HepG2 (cell line): ENCODE measurements at regions not wholly inside any gene's neighbourhood (a gene's known extent, or its start where the extent isn't known, plus 50 kb on each side); places are given as distances from the start of the nearest gene placed in this dataset.

Experiments used
- ATAC-seq: fragments of 200-7000 bp; cut with Tn5 transposase; 3 replicates; pipeline ENCODE4 v1.9.1; 2020; ENCODE audit warnings: mild to moderate bottlenecking, moderate library complexity
- BruUV-seq: library from RNA; stranded (reverse); fragments of 400-500 nt; replicated peaks from 2 replicates; lab custom pipeline; 2021; lab: Mats Ljungman, UMichigan
- CTCF ChIA-PET: fragments of 300-600 bp; formaldehyde crosslinking; extraction: SDS; loops from one replicate; lab custom pipeline; 2021; ENCODE audit warnings: low total read pairs, inconsistent platforms, low intra/inter-chr PET ratio; lab: Yijun Ruan, JAX
- POLR2A ChIA-PET: fragments of 350-600 bp; sonication (Branson Sonifier 250); formaldehyde crosslinking; loops from one replicate; lab custom pipeline; 2020; ENCODE audit warnings: antibody characterized with exemption, inconsistent platforms; lab: Yijun Ruan, JAX
- DNase-seq: peaks from one replicate; pipeline ENCODE4 v3.0.0-alpha.2; 2015; ENCODE audit warnings: low spot score
- FAIRE-seq: peaks from 3 replicates; lab custom pipeline; 2011; peaks lifted over from hg19 to GRCh38; lab: Jason Lieb, UNC
- H2AFZ ChIP-seq: one replicate; pipeline ENCODE4 v1.6.1; 2011; ENCODE audit warnings: low read length, inconsistent platforms
- H3K27ac ChIP-seq: fragments of 300-600 bp; 3 replicates; pipeline ENCODE4 v1.8.0; 2011; ENCODE audit warnings: mixed run types, mild to moderate bottlenecking, mixed read lengths, low read length, inconsistent platforms; ENCODE audit not compliant: insufficient read depth; ENCODE audit errors: extremely low read length
- H3K27me3 ChIP-seq, 2 experiments: fragments of 200-600 bp in 1 of 2; 2 replicates in 1 of 2; 3 replicates in 1 of 2; pipeline versions ENCODE4 v1.6.0 to v1.8.0; 2011; ENCODE audit warnings: low read length in 2 of 2, mild to moderate bottlenecking in 2 of 2, moderate library complexity in 2 of 2, inconsistent platforms in 1 of 2; ENCODE audit not compliant: insufficient read depth in 2 of 2, control insufficient read depth in 1 of 2
- H3K36me3 ChIP-seq, 2 experiments: fragments of 200-600 bp in 1 of 2; replicated peaks in 1 of 2; 2 replicates in 1 of 2; 3 replicates in 1 of 2; pipeline versions ENCODE4 v1.5.1 to v1.8.0; 2011; ENCODE audit warnings: low read length in 2 of 2, inconsistent platforms in 1 of 2; ENCODE audit not compliant: insufficient read depth in 2 of 2, control insufficient read depth in 1 of 2
- H3K4me1 ChIP-seq: 2 replicates; pipeline ENCODE4 v1.5.1; 2012; ENCODE audit warnings: low read length, inconsistent platforms; ENCODE audit not compliant: insufficient read depth
- H3K4me2 ChIP-seq: 2 replicates; pipeline ENCODE4 v1.6.0; 2011; ENCODE audit warnings: low read depth, low read length, inconsistent platforms
- H3K4me3 ChIP-seq, 3 experiments: fragments of 200-600 bp in 1 of 3; sonication (generic), shearing (Covaris generic) in 1 of 3; replicated peaks in 1 of 3; 2 replicates each; pipeline ENCODE4 v1.5.1; 2011 to 2016; ENCODE audit warnings: low read length in 3 of 3, inconsistent platforms in 2 of 3, low read depth in 2 of 3, mild to moderate bottlenecking in 2 of 3, control low read depth in 1 of 3, mixed read lengths in 1 of 3; ENCODE audit not compliant: insufficient read depth in 1 of 3
- H3K79me2 ChIP-seq: one replicate; pipeline ENCODE4 v1.6.1; 2011; ENCODE audit warnings: low read length, inconsistent platforms; ENCODE audit not compliant: insufficient read depth
- H3K9ac ChIP-seq: 2 replicates; pipeline ENCODE4 v1.6.0; 2011; ENCODE audit warnings: mild to moderate bottlenecking, low read depth, low read length, inconsistent platforms; ENCODE audit not compliant: insufficient read depth
- H3K9me3 ChIP-seq: 2 replicates; pipeline ENCODE4 v1.5.1; 2012; ENCODE audit warnings: mild to moderate bottlenecking, low read length
- H4K20me1 ChIP-seq: 2 replicates; pipeline ENCODE4 v1.6.0; 2011; ENCODE audit warnings: inconsistent platforms, mild to moderate bottlenecking, low read length, moderate library complexity; ENCODE audit not compliant: insufficient read depth
- BRCA1 ChIP-seq: sonication (generic); formaldehyde crosslinking; IDR thresholded peaks from 2 replicates; pipeline ENCODE4 v1.4.0; 2020; ENCODE audit warnings: missing genetic modification reagents
- CAMTA2 ChIP-seq: sonication (generic); formaldehyde crosslinking; IDR thresholded peaks from 2 replicates; pipeline ENCODE4 v1.4.0; 2020; ENCODE audit warnings: mild to moderate bottlenecking, missing genetic modification reagents, borderline replicate concordance
- DR1 ChIP-seq: sonication (generic); formaldehyde crosslinking; IDR thresholded peaks from 2 replicates; pipeline ENCODE4 v1.8.0; 2021; ENCODE audit warnings: mild to moderate bottlenecking, missing genetic modification reagents, inconsistent platforms
- KLF16 ChIP-seq, 2 experiments: sonication (generic) in 1 of 2; formaldehyde crosslinking in 1 of 2; IDR thresholded peaks; 2 replicates each; pipeline versions ENCODE4 v1.6.1 to v1.8.0; 2016 to 2023; ENCODE audit warnings: missing genetic modification reagents in 2 of 2, missing compliant biosample characterization in 1 of 2
- MXD1 ChIP-seq: sonication (generic); formaldehyde crosslinking; IDR thresholded peaks from 2 replicates; pipeline ENCODE4 v1.4.0; 2020; ENCODE audit warnings: mild to moderate bottlenecking, missing genetic modification reagents
- NFKB2 ChIP-seq: sonication (generic); formaldehyde crosslinking; IDR thresholded peaks from 2 replicates; pipeline ENCODE4 v1.4.0; 2020; ENCODE audit warnings: missing genetic modification reagents, borderline replicate concordance
- PREB ChIP-seq: sonication (generic); formaldehyde crosslinking; IDR thresholded peaks from 2 replicates; pipeline ENCODE4 v1.4.0; 2020; ENCODE audit warnings: missing genetic modification reagents
- RFXANK ChIP-seq: IDR thresholded peaks from 2 replicates; pipeline ENCODE4 v1.6.1; 2016
- TEAD3 ChIP-seq: optimal IDR thresholded peaks from 2 replicates; pipeline ENCODE3; 2016; ENCODE audit warnings: borderline replicate concordance
- ZHX1 ChIP-seq: sonication (generic); formaldehyde crosslinking; IDR thresholded peaks from 2 replicates; pipeline ENCODE4 v1.8.1; 2022; ENCODE audit warnings: low read depth, mild to moderate bottlenecking, missing genetic modification reagents
- ZNF142 ChIP-seq: sonication (generic); formaldehyde crosslinking; IDR thresholded peaks from 2 replicates; pipeline ENCODE4 v1.4.0; 2020; ENCODE audit warnings: missing genetic modification reagents
- ZNF20 ChIP-seq: sonication (generic); formaldehyde crosslinking; IDR thresholded peaks from 2 replicates; pipeline ENCODE4 v1.4.0; 2020; ENCODE audit warnings: mild to moderate bottlenecking, moderate library complexity, missing genetic modification reagents
- ZNF205 ChIP-seq: IDR thresholded peaks from 2 replicates; pipeline ENCODE4 v1.6.1; 2018; ENCODE audit warnings: missing biosample characterization, missing genetic modification reagents
- ZNF260 ChIP-seq: sonication (generic); formaldehyde crosslinking; IDR thresholded peaks from 2 replicates; pipeline ENCODE4 v1.4.0; 2020; ENCODE audit warnings: missing genetic modification reagents, low read depth, mild to moderate bottlenecking, borderline replicate concordance
- ZNF33B ChIP-seq: sonication (generic); formaldehyde crosslinking; IDR thresholded peaks from 2 replicates; pipeline ENCODE4 v1.5.1; 2020; ENCODE audit warnings: mild to moderate bottlenecking, missing genetic modification reagents
- ZNF460 ChIP-seq: sonication (generic); formaldehyde crosslinking; IDR thresholded peaks from 2 replicates; pipeline ENCODE4 v1.5.1; 2020; ENCODE audit warnings: missing genetic modification reagents, mild to moderate bottlenecking, borderline replicate concordance
- ZNF572 ChIP-seq: sonication (generic); formaldehyde crosslinking; IDR thresholded peaks from 2 replicates; pipeline ENCODE4 v1.5.1; 2020; ENCODE audit warnings: mild to moderate bottlenecking, missing genetic modification reagents
- WGBS: methylation state at CpG from one replicate; pipeline ENCODE4 v1.1.6; 2017; ENCODE audit warnings: low lambda C conversion rate; 5-methylcytosine and 5-hydroxymethylcytosine counted together
- in situ Hi-C: cut with HindIII; loops from 2 replicates; pipeline ENCODE4 v1.10.0; 2017; ENCODE audit warnings: low pct_unique_long_range_greater_than_20kb; ENCODE audit not compliant: extremely low pct_ligation_motif_present
- intact Hi-C: fragments of 100-400 bp; cut with micrococcal nuclease; formaldehyde crosslinking; loops from one replicate; pipeline ENCODE4 v1.10.0; 2022; ENCODE audit not compliant: unreplicated experiment

- FAIRE-seq (no peak), ATAC-seq (no peak), DNase-seq (no peak)
- intact Hi-C loops, result no loop called here
- no peak overlapping the region for H3K27ac ChIP-seq
- no TSS peak for BruUV-seq
- H4K20me1 ChIP-seq, result no peaks in the 10 kb centered on the region
- no peak overlapping the region for H2AFZ ChIP-seq
- ChIA-PET POLR2A (no interaction called here), CTCF (no interaction called here)
- H3K9me3 ChIP-seq, result peaks cover 16% of the 10 kb centered on the region; the same call in 1 of the 2 replicates
- no peaks in the 10 kb centered on the region for H3K4me1 ChIP-seq
- in situ Hi-C loops, result no loop called here
- H3K27me3 ChIP-seq, result no peaks in the 10 kb centered on the region
- H3K36me3 ChIP-seq, result no peaks in the 10 kb centered on the region
- H3K4me3 ChIP-seq, result no peak overlapping the region
- no peak overlapping the region for H3K9ac ChIP-seq
- no peaks in the 10 kb centered on the region for H3K79me2 ChIP-seq
- WGBS, result 0% methylated on average over 1 of the region's 1 CpG
- no peak overlapping the region for H3K4me2 ChIP-seq
- TF ChIP-seq PREB (CRISPR knock-in tag), result no peak
- TF ChIP-seq DR1, result no peak
- no peak for TF ChIP-seq ZNF572 (CRISPR knock-in tag)
- TF ChIP-seq ZNF205 (CRISPR knock-in tag), result no peak
- no peak for TF ChIP-seq ZHX1
- TF ChIP-seq TEAD3, result no peak
- no peak for TF ChIP-seq CAMTA2 (CRISPR knock-in tag)
- no peak for TF ChIP-seq BRCA1 (CRISPR knock-in tag)
- TF ChIP-seq ZNF460 (CRISPR knock-in tag), result no peak
- no peak for TF ChIP-seq RFXANK (CRISPR knock-in tag)
- no peak for TF ChIP-seq ZNF20 (CRISPR knock-in tag)
- no peak for TF ChIP-seq ZNF260 (CRISPR knock-in tag)
- TF ChIP-seq ZNF142 (CRISPR knock-in tag), result no peak
- TF ChIP-seq ZNF33B, result no peak
- TF ChIP-seq NFKB2 (CRISPR knock-in tag), result no peak
- TF ChIP-seq MXD1 (CRISPR knock-in tag), result no peak
- no peak for TF ChIP-seq KLF16 (CRISPR knock-in tag; IDR thresholded peaks at IDR 0.05)
These were observed 673.4 kb downstream of the TRIML1 start for GRCh38 chr4:188812644-188813043.
